SK-N-SH (cell line): ENCODE measurements at regions not wholly inside any gene's neighbourhood (a gene's known extent, or its start where the extent isn't known, plus 50 kb on each side); places are given as distances from the start of the nearest gene placed in this dataset.

Source experiments
- CTCF ChIA-PET: fragments of 300-600, 350-600 bp; formaldehyde crosslinking; extraction: SDS; loops from one replicate; lab custom pipeline; 2021; lab: Yijun Ruan, JAX
- POLR2A ChIA-PET: fragments of 350-600 bp; sonication (Branson Sonifier 250); formaldehyde crosslinking; extraction: SDS; loops from one replicate; lab custom pipeline; 2020; ENCODE audit warnings: antibody characterized with exemption, inconsistent platforms; lab: Yijun Ruan, JAX
- DNase-seq: peaks from one replicate; pipeline ENCODE4 v3.0.0; 2012
- H2AFZ ChIP-seq: fragments of 200-600 bp; sonication (generic); 2 replicates; pipeline ENCODE4 v1.8.1; 2016; ENCODE audit warnings: antibody characterized with exemption, mild to moderate bottlenecking, low read depth
- H3F3A ChIP-seq: fragments of 200-600 bp; sonication (generic); replicated peaks from 2 replicates; pipeline ENCODE3; 2016; ENCODE audit warnings: antibody characterized with exemption, mild to moderate bottlenecking; ENCODE audit not compliant: insufficient read depth
- H3K27ac ChIP-seq, 2 experiments: fragments of 200-500 bp in 1 of 2; fragments of 200-600 bp in 1 of 2; sonication (Bioruptor generic) in 1 of 2; sonication (generic), shearing (Covaris generic) in 1 of 2; 2 replicates each; pipeline versions ENCODE4 v1.5.1 to v1.6.1; 2014 to 2016; ENCODE audit warnings: low read depth in 2 of 2, inconsistent platforms in 1 of 2, low read length in 1 of 2, mild to moderate bottlenecking in 1 of 2, mixed read lengths in 1 of 2
- H3K27me3 ChIP-seq: fragments of 200-600 bp; sonication (generic), shearing (Covaris generic); 2 replicates; pipeline ENCODE4 v1.6.1; 2016; ENCODE audit warnings: mixed run types; ENCODE audit not compliant: insufficient read depth
- H3K36me3 ChIP-seq, 2 experiments: fragments of 200-500 bp in 1 of 2; fragments of 200-600 bp in 1 of 2; sonication (Bioruptor generic) in 1 of 2; sonication (generic) in 1 of 2; replicated peaks in 1 of 2; 2 replicates each; pipeline versions ENCODE3 to v1.5.1; 2014 to 2016; ENCODE audit warnings: low read length in 1 of 2, mild to moderate bottlenecking in 1 of 2; ENCODE audit not compliant: insufficient read depth in 2 of 2, control insufficient read depth in 1 of 2
- H3K4me1 ChIP-seq, 2 experiments: fragments of 200-500 bp in 1 of 2; fragments of 200-600 bp in 1 of 2; sonication (Bioruptor generic) in 1 of 2; sonication (generic), shearing (Covaris generic) in 1 of 2; 2 replicates each; pipeline versions ENCODE4 v1.5.1 to v1.6.1; 2014 to 2016; ENCODE audit warnings: low read depth in 1 of 2, low read length in 1 of 2, mixed run types in 1 of 2; ENCODE audit not compliant: insufficient read depth in 2 of 2, control insufficient read depth in 1 of 2
- H3K4me2 ChIP-seq: fragments of 200-600 bp; sonication (generic), shearing (Covaris generic); 2 replicates; pipeline ENCODE4 v1.6.1; 2017; ENCODE audit warnings: mixed run types
- H3K4me3 ChIP-seq, 2 experiments: fragments of 200-500 bp in 1 of 2; fragments of 200-600 bp in 1 of 2; sonication (Bioruptor generic) in 1 of 2; sonication (generic), shearing (Covaris generic) in 1 of 2; 2 replicates each; pipeline versions ENCODE4 v1.5.1 to v1.8.1; 2014 to 2016; ENCODE audit warnings: low read depth in 2 of 2, inconsistent platforms in 1 of 2, low read length in 1 of 2, mild to moderate bottlenecking in 1 of 2, mixed read lengths in 1 of 2, moderate library complexity in 1 of 2
- H3K79me2 ChIP-seq: fragments of 200-600 bp; sonication (generic); 2 replicates; pipeline ENCODE4 v1.8.1; 2017; ENCODE audit warnings: mild to moderate bottlenecking; ENCODE audit not compliant: insufficient read depth
- H3K9ac ChIP-seq: fragments of 200-600 bp; sonication (generic); 2 replicates; pipeline ENCODE4 v1.6.1; 2017; ENCODE audit warnings: mixed run types
- H3K9me2 ChIP-seq: fragments of 200-600 bp; sonication (generic); 2 replicates; pipeline ENCODE4 v1.6.1; 2017; ENCODE audit warnings: mixed run types
- H3K9me3 ChIP-seq: fragments of 200-600 bp; sonication (generic); 2 replicates; pipeline ENCODE4 v1.6.1; 2017; ENCODE audit warnings: mixed run types, mild to moderate bottlenecking, moderate library complexity
- H4K20me1 ChIP-seq: fragments of 200-600 bp; sonication (generic); 2 replicates; pipeline ENCODE4 v1.6.1; 2017; ENCODE audit warnings: mild to moderate bottlenecking, mixed run types; ENCODE audit not compliant: insufficient read depth
- CHD2 ChIP-seq: fragments of 150-350 bp; IDR thresholded peaks from 2 replicates; pipeline ENCODE4 v1.6.1; 2018; ENCODE audit warnings: low read length; ENCODE audit not compliant: partially characterized antibody
- ELF1 ChIP-seq: IDR thresholded peaks from 2 replicates; pipeline ENCODE4 v1.4.0; 2012
- EP300 ChIP-seq, 2 experiments: IDR thresholded peaks; 2 replicates each; pipeline versions ENCODE4 v1.4.0 to v1.6.1; 2012; ENCODE audit warnings: borderline replicate concordance in 1 of 2, low read depth in 1 of 2, low read length in 1 of 2
- FOSL2 ChIP-seq: IDR thresholded peaks from 2 replicates; pipeline ENCODE4 v1.4.0; 2012; ENCODE audit warnings: low read depth, mild to moderate bottlenecking, moderate library complexity, borderline replicate concordance
- GATA2 ChIP-seq: sonication (generic); formaldehyde crosslinking; IDR thresholded peaks from 2 replicates; pipeline ENCODE4 v1.5.0; 2020; ENCODE audit warnings: mild to moderate bottlenecking, missing genetic modification reagents
- JUND ChIP-seq: IDR thresholded peaks from 2 replicates; pipeline ENCODE4 v1.4.0; 2012
- MXI1 ChIP-seq: IDR thresholded peaks from 2 replicates; pipeline ENCODE4 v1.6.1; 2012; ENCODE audit warnings: mild to moderate bottlenecking, low read depth, low read length, improper control_type of control experiment
- NFIC ChIP-seq: IDR thresholded peaks from 2 replicates; pipeline ENCODE4 v1.4.0; 2012; ENCODE audit warnings: borderline replicate concordance
- PBX3 ChIP-seq: IDR thresholded peaks from 2 replicates; pipeline ENCODE4; 2012
- RFX5 ChIP-seq: IDR thresholded peaks from 2 replicates; pipeline ENCODE4 v1.6.1; 2012; ENCODE audit warnings: mild to moderate bottlenecking, improper control_type of control experiment, low read length
- RXRA ChIP-seq: IDR thresholded peaks from 2 replicates; pipeline ENCODE4 v1.4.0; 2012; ENCODE audit warnings: low read depth, mild to moderate bottlenecking, borderline replicate concordance
- SIN3A ChIP-seq: IDR thresholded peaks from 2 replicates; pipeline ENCODE4 v1.6.1; 2012; ENCODE audit warnings: low read depth, mild to moderate bottlenecking, low read length, moderate library complexity, borderline replicate concordance
- TCF12 ChIP-seq: IDR thresholded peaks from 2 replicates; pipeline ENCODE4 v1.4.0; 2012
- TEAD4 ChIP-seq: IDR thresholded peaks from 2 replicates; pipeline ENCODE4 v1.4.0; 2012; ENCODE audit warnings: mild to moderate bottlenecking, borderline replicate concordance; ENCODE audit not compliant: insufficient read depth
- WGBS: methylation state at CpG from one replicate; pipeline ENCODE4 v1.1.6; 2017; ENCODE audit warnings: low lambda C conversion rate; 5-methylcytosine and 5-hydroxymethylcytosine counted together

- Histone ChIP-seq H3K9ac (no peak overlapping the region), H3K79me2 (no peaks in the 10 kb centered on the region), H2AFZ (no peak overlapping the region), H3K27me3 (no peaks in the 10 kb centered on the region), H3K27ac (peak overlapping the region in 1 of 2 experiments; percentile 60; a peak in 1 of 4 replicates), H4K20me1 (no peaks in the 10 kb centered on the region), H3K4me3 (no peak overlapping the region), H3F3A (no peaks in the 10 kb centered on the region), H3K9me2 (no peaks in the 10 kb centered on the region), H3K4me1 (no peaks in the 10 kb centered on the region; a peak in 1 of 4 replicates), H3K36me3 (no peaks in the 10 kb centered on the region), H3K4me2 (no peak overlapping the region), H3K9me3 (no peaks in the 10 kb centered on the region)
- CTCF ChIA-PET = no interaction called here
- 18% methylated on average over 2 of the region's 2 CpGs for WGBS
- TF ChIP-seq TCF12 (0 out of 2 replicates have a peak, but pooled peaks have one; percentile 9), PBX3 (no peak), EP300 (IDR thresholded peaks at IDR 0.05; ENCODE audit: borderline replicate concordance in 1 of 2, low read depth in 1 of 2, low read length in 1 of 2) (peak in 1 of 2 experiments; percentile 53; a peak in 2 of 4 replicates), GATA2 (peak; percentile 46), TEAD4 (no peak)
- DNase-seq = peak; percentile 5
- POLR2A ChIA-PET = no interaction called here
These were observed 145.7 kb upstream of the LUZP2 start for GRCh38 chr11:24351179-24351578.

- Histone ChIP-seq H3K4me1 (peaks cover 0 to 7% of the 10 kb centered on the region in 2 experiments; a peak in 1 of 4 replicates), H3K27ac (no peak overlapping the region), H3K79me2 (no peaks in the 10 kb centered on the region), H4K20me1 (no peaks in the 10 kb centered on the region), H3K4me3 (no peak overlapping the region), H3K9me2 (no peaks in the 10 kb centered on the region), H3K9ac (no peak overlapping the region), H3K27me3 (no peaks in the 10 kb centered on the region), H3K4me2 (no peak overlapping the region), H3K9me3 (no peaks in the 10 kb centered on the region), H2AFZ (no peak overlapping the region), H3K36me3 (no peaks in the 10 kb centered on the region), H3F3A (no peaks in the 10 kb centered on the region)
- POLR2A ChIA-PET = no interaction called here
- no peak for DNase-seq
- WGBS = 23% methylated on average over 3 of the region's 3 CpGs
- no peak for TF ChIP-seq PBX3
- no peak for TF ChIP-seq MXI1
- no peak for TF ChIP-seq GATA2
- no peak for TF ChIP-seq RXRA
- no peak for TF ChIP-seq FOSL2
- no peak for TF ChIP-seq NFIC
- TF ChIP-seq SIN3A = no peak
- no peak for TF ChIP-seq RFX5
- no peak for TF ChIP-seq JUND
- no peak for TF ChIP-seq CHD2
- no peak for TF ChIP-seq ELF1
- CTCF ChIA-PET = interaction anchor here (0.6 kb wide), 1 partner anchor 1907 kb away, joined by 3 read pairs; no protein-coding TSS in a partner anchor
These were observed 140.4 kb upstream of the LUZP2 start for GRCh38 chr11:24356501-24356900.
